ENCODE measurements at regions not wholly inside any gene's neighbourhood (a gene's known extent, or its start where the extent isn't known, plus 50 kb on each side); places are given as distances from the start of the nearest gene placed in this dataset.

GRCh38 chr6:137307163-137307854, 88.1 kb upstream of the IFNGR1 start:
- TF ChIP-seq ELK1 (IDR thresholded peaks at IDR 0.05; ENCODE audit: low read depth, low read length) (no peak), POLR2A (IDR thresholded peaks at IDR 0.05; ENCODE audit: low read length) (no peak), MYC (IDR thresholded peaks at IDR 0.05; ENCODE audit: borderline replicate concordance, low read length) (no peak), SREBF2 (IDR thresholded peaks at IDR 0.05) (no peak), MAZ (IDR thresholded peaks at IDR 0.05; ENCODE audit: borderline replicate concordance, low read depth, low read length) (no peak), CTCF (IDR thresholded peaks at IDR 0.05) (no peak), POLR2AphosphoS2 (conservative IDR thresholded peaks at IDR 0.05; ENCODE audit: low read length) (no peak), ZSCAN20 (CRISPR knock-in tag; IDR thresholded peaks at IDR 0.05) (no peak), KDM1A (IDR thresholded peaks at IDR 0.05; ENCODE audit: low read depth) (no peak), RAD21 (conservative IDR thresholded peaks at IDR 0.05 in 1 of 2, IDR thresholded peaks at IDR 0.05 in 1 of 2) (no peak), MAX (IDR thresholded peaks at IDR 0.05) (no peak), HMGXB4 (CRISPR knock-in tag; IDR thresholded peaks at IDR 0.05; ENCODE audit: borderline replicate concordance) (no peak), USF2 (IDR thresholded peaks at IDR 0.05) (no peak), EP300 (IDR thresholded peaks at IDR 0.05) (no peak)
